GM18870 (cell line): ENCODE measurements at regions not wholly inside any gene's neighbourhood (a gene's known extent, or its start where the extent isn't known, plus 50 kb on each side); places are given as distances from the start of the nearest gene placed in this dataset.
"Not testable (repeated sequence)": the region's sequence is repeated elsewhere in the genome, so short reads cannot be mapped to it uniquely, and the experiment has no call there.

Source experiments
- ATAC-seq: cut with Tn5 transposase; IDR thresholded peaks from one replicate; pipeline ENCODE4 v1.9.1; 2021; ENCODE audit warnings: moderate library complexity; ENCODE audit not compliant: unreplicated experiment

DNA sequence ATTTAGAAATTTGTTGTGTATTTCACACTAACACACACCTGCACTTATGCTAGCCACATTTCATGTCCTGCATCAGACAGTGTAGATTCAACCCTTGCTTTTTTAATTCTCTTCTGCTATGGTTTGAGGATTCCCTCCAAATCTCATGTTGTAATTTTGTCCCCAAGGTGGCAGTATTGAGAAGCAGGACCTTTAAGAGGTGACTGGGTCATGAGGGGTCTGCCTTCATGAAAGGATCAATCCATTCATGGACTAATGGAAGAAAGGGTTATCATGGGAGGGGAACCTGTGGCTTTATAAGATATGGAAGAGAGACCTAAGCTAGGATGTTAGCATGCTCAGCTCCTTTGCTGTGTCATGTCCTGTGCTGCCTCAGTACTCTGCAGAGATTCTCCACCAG lies 1032.2 kb downstream of the CDH11 start:
- ATAC-seq: no peak

DNA sequence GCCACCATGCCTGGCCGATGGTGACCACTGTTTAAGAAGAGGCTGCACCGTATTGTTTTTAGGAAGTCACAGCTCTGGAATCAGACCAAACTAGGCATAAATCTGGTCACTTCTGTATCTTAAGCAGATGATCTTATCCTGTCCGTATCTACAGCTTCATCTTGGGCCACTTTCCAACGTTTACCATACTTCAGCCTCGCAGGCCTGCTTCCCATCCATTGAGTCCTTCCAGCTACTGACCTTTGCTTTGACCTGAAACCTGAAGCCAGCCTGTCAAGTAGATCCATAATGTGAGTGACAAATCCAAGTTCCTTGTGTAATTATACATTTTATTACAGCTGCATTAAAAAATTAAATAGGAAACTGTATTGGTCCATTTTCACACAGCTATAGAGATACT lies 1033.0 kb downstream of the CDH11 start:
- no peak for ATAC-seq

- no peak for ATAC-seq
Measured at GRCh38 chr16:64085296-64085695, 1036.6 kb downstream of the CDH11 start.

GRCh38 chr16:64084706-64085105 lies 1037.2 kb downstream of the CDH11 start:
- no peak for ATAC-seq

DNA sequence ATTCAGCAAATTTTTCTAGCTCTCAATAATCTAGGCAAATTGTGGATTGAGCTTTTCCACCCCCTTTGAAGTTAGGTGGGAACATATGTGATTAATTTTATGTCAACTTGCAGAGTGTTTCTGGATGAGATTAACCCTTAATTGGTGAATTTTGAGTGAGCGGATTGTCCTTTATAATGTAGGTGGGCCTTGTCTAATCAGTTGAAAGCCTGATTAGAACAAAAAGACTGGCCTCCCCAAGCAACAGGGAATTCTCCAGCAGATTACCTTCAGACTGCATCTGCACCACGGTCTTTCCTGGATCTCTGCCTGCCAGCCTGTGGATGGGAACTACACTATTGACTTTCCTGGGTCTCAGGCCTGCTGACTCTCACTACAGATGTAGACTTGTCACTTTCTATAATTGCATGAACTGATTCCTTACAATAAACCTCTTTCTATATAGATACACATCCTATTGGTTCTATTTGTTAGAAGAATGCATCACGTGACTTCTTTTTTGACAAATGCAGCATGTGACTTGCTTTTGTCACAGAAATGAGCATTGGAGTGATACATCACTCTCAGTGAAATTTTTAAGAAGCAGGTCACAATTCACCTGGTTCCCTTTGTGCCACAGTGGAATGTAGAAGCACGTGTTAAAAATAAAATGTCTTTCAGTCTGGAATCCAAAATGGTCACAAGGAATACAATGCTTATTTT lies 1038.3 kb downstream of the CDH11 start:
- ATAC-seq: no peak

- ATAC-seq: no peak
Measured at GRCh38 chr16:64077242-64077641, 1044.6 kb downstream of the CDH11 start.

DNA sequence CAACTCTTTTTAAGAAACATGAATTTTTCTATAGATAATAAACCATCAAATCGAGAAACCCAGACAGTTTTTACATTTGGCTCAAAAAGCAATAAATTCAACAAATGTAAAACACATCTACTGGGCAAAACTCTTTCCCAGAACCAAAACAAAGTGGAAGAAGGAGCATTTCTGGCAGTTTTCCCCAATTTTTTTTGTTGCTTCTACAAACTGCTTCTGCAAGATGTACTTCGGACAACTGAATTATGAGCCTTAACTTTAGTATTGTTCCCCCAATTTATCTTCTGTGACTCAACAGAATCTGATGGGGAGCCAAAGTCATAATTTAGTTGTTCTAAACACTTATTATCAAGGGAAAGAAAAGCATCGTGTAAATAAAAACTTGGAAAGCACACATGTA lies 1047.2 kb downstream of the CDH11 start:
- no peak for ATAC-seq

DNA sequence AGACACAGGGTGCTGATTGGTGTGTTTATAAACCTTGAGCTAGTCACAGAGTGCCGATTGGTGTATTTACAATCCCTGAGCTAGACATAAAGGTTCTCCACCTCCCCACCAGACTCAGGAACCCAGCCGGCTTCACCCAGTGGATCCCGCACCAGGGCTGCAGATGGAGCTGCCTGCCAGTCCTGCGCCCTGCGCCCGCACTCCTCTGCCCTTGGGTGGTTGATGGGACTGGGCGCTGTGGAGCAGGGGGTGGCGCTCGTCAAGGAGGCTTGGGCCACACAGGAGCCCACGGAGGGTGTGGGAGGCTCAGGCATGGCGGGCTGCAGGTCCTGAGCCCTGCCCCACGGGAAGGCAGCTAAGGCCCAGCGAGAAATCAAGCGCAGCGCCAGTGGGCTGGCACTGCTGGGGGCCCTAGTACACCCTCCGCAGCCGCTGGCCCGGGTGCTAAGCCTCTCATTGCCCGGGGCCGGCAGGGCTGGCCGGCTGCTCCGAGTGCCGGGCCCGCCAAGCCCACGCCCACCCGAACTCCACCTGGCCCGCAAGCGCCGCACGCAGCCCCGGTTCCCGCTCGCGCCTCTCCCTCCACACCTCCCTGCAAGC lies 1049.6 kb downstream of the CDH11 start:
- not testable (repeated sequence) for ATAC-seq

GRCh38 chr16:64065523-64065922 lies 1056.3 kb downstream of the CDH11 start:
- ATAC-seq: no peak

DNA sequence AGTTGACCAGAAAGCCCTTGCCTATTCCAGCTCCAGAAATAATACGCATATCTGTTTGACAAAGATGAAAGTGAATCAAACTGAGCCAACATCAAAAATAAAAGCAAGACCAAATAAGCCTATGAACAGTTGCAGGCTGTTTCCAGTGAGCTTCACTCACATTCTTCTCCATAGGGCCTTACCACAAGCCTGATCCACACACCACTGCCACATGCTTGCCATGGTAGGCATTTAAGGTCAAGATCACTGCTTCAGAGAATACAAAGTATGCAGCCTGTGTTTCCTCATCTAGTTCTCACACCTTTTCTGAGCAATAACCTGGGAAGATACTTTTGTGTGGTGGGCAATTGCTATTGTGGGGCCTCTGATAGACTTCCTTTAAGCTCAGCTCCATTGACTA lies 1060.2 kb downstream of the CDH11 start:
- ATAC-seq: no peak

- no peak for ATAC-seq
Measured at GRCh38 chr16:64060631-64061030, 1061.2 kb downstream of the CDH11 start.

DNA sequence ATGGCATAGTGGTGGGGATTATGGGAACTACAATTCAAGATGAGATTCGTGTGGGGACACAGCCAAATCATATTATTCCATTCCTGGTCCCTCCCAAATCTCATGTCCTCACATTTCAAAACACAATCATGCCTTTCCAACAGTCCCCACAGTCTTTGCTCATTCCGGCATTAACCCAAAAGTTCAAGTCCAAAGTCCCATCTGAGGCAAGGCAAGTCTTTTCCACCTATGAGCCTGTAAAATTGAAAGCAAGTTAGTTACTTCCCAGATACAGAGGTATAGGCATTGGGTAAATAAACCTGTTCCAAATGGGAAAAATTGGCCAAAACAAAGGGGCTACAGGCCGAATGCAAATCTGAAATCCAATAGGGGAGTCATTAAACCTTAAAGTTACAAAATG lies 1063.2 kb downstream of the CDH11 start:
- ATAC-seq: no peak

GRCh38 chr16:64051824-64052223 lies 1070.0 kb downstream of the CDH11 start:
- ATAC-seq: no peak

DNA sequence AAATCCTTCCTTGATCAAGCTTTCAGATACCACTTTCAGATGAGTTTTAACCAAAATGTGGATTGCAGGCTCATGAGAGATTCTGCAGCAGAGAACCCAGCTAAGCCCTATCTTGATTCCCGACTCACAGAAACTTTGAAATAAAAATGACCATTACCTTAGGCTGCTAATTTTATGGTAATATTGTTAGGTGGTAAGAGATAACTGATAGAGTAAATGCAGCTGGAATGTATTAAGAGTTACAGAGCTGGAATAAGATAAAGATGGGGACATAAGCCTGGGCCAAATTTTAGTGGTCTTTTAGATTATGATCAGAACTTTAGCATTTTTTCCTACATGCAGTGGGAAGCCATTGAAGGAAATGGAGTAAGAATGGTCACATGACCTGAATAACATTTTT lies 1074.0 kb downstream of the CDH11 start:
- ATAC-seq: no peak

DNA sequence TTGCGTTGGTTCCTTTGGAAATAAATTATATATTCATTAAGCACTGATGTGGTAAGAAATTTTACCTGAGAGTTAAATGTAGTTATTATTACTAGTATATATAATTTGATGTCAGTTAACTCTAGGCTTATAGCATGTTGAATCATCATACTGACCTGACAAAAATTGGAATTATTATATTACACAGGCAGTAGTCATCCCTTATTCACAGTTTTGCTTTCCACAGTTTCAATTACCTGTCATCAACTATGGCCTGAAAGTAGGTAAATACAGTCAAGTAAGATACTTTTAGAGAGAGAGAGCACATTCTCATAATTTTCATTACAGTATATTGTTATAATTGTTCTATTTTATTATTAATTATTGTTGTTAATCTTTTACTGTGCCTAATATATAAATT lies 1074.7 kb downstream of the CDH11 start:
- no peak for ATAC-seq

DNA sequence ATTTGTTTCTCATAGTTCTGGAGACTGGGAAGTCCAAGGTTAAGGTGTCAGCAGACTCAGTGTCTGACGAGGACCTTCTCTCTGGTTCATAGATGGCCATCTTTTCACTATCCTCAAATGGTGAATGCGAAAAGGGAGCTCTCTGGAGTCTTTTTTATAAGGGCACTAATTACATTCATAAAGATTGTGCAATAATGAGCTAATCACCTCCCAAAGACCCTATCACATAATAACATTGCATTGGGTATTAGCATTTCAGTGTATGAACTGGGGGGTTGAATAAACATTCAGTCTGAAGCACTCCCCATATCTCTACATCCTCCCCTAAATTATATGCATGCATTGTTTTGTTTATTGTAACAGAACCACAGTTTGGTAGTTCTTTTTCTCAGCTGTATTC lies 1086.5 kb downstream of the CDH11 start:
- ATAC-seq: no peak

- ATAC-seq: no peak
Measured at GRCh38 chr16:64019339-64019738, 1102.5 kb downstream of the CDH11 start.

DNA sequence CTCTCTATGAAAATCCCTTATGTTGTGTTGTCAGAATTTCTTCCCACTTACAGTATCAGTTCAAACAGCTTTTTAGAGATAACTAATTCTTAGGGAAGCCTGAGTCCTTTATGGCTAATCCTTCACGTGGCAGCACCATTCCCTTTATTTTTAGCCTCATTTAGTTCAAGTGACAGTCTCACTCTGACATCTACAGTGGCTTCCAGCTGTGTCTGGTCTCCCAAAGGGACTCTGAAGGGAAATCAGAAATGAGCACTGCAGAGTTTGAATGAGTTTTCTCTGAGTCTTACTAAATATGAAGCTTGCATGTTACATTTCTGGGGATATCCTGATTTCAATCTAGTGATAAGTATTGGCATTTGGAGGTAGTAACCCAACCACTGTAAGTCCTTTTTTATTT lies 1104.1 kb downstream of the CDH11 start:
- ATAC-seq: no peak

DNA sequence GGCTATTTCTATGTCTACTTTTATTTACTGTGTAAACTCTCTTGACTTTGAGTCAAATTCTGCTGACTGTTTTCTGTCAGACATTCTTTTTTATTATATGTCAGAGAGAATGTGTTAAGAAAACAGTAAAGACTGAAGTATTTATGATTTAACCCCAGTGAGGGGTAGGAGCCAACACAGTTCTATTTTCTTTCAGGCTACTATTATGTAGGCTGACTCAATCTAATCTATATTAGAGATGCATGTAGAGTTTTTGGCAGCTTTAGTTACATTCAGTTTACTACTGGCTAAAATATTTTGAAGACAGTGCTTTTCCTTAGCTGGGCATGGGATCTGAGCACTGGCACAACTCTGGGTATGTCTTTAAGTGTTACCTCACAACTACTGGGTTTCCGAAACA lies 1108.0 kb downstream of the CDH11 start:
- ATAC-seq: no peak

DNA sequence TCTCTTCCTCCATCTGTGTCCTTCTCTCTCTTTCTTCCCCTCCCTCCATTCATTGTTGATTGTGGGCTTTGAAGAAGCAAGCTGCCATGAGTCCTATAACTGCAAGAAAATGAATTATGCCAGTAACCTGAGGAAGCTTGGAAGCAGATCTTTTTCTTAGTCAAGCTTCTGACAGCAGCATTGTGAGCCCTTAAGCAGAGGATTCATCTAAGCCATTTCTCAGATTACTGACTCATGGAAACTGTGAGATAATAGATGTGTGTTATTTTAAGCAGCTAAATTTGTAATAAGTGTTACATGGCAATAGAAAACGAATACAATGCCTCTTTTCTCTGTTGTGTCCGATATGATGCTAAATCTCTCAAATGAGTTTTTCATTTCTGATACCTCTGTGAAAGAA lies 1109.7 kb downstream of the CDH11 start:
- no peak for ATAC-seq

DNA sequence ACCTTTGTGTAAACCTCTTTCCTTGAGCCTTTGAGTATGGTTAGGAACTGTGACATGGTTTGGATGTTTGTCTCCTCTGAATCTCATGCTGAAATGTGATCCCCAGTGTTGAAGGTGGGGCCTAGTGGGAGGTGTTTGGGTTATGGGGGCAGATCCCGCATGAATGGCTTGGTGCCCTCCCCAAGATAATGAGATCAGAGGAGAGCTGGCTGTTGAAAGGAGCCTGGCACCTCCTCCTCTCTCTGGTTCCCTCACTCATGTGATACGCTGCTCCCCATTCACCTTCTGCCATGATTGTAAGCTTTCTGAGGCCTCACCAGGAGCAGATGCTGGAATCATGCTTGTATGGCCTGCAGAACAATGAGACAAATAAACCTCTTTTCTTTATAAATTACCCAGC lies 1110.2 kb downstream of the CDH11 start:
- ATAC-seq: no peak

DNA sequence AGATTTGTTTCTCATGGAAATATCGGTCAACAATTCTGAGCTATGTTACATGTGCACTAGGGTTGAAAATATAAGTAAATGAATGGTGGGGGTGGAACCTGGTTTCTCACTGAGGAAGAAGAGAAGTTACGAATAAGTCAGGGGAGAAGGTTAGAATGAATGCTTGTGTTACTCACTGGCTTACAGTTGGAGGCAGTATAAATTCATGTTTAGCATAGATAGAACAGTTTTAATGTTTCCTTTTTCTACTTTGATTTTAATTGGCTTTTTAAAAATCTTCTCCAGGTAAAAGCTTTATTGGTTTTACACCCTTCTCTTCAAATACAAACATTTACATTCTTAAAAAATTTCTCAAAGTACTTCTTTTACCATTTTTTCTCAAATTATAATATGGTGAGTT lies 1113.7 kb downstream of the CDH11 start:
- no peak for ATAC-seq

- no peak for ATAC-seq
Measured at GRCh38 chr16:64004116-64004515, 1117.7 kb downstream of the CDH11 start.
